T-helper 17 cell (primary cell): ENCODE measurements at regions not wholly inside any gene's neighbourhood (a gene's known extent, or its start where the extent isn't known, plus 50 kb on each side); places are given as distances from the start of the nearest gene placed in this dataset.

Experiments used
- ATAC-seq: fragments of 150-1000 bp; cut with Tn5 transposase; 2 replicates; pipeline ENCODE4 v1.10.0; 2021; ENCODE audit warnings: mild to moderate bottlenecking, moderate library complexity
- DNase-seq, 3 donors: peaks; one replicate each; pipeline versions ENCODE4 v3.0.0 to v3.0.0-alpha.2; 2020 to 2021
- H3K9me3 ChIP-seq: one replicate; pipeline ENCODE4 v1.7.0; 2013; ENCODE audit warnings: low read length, mild to moderate bottlenecking; ENCODE audit not compliant: control insufficient read depth, poor library complexity, severe bottlenecking
- H3K27ac Mint-ChIP-seq: one replicate; pipeline ENCODE4 v1.8.0; 2022; ENCODE audit warnings: mild to moderate bottlenecking, moderate library complexity, mixed read lengths
- H3K27me3 Mint-ChIP-seq: one replicate; pipeline ENCODE4 v1.8.0; 2022; ENCODE audit warnings: mixed read lengths
- H3K36me3 Mint-ChIP-seq: one replicate; pipeline ENCODE4 v1.8.0; 2022; ENCODE audit warnings: low read depth, mixed read lengths
- H3K4me1 Mint-ChIP-seq: one replicate; pipeline ENCODE4 v1.8.0; 2022; ENCODE audit warnings: mild to moderate bottlenecking, mixed read lengths
- H3K4me3 Mint-ChIP-seq: one replicate; pipeline ENCODE4 v1.8.0; 2022; ENCODE audit warnings: mild to moderate bottlenecking, moderate library complexity, mixed read lengths

DNA sequence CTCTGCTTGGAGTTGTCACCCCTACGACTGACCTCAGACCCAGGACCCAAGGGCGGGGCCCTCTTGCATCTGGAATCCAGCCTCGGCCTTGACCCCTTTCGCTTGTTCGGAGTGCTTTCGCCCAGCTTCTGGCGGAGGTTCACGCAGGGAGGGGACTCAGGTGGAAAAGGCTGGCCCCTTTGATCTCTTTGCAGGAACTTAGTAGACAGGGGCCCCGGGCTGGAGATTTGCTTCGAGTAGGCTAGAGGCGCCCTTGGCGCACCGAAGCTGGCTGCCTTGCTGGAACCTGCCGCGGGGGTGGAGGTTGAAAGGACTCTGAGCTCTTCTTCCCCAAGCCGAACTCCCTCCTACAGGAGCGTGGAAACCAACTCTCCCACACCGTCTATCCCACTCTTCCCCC is 255.1 kb downstream of the OTUD1 start:
- no peaks in the 10 kb centered on the region for H3K9me3 ChIP-seq
- Mint-ChIP-seq H3K4me3 (no peak overlapping the region), H3K27me3 (peaks cover 67% of the 10 kb centered on the region), H3K36me3 (no peaks in the 10 kb centered on the region), H3K4me1 (peaks cover 2% of the 10 kb centered on the region), H3K27ac (no peak overlapping the region)
- no peak for ATAC-seq
- no peak for DNase-seq

DNA sequence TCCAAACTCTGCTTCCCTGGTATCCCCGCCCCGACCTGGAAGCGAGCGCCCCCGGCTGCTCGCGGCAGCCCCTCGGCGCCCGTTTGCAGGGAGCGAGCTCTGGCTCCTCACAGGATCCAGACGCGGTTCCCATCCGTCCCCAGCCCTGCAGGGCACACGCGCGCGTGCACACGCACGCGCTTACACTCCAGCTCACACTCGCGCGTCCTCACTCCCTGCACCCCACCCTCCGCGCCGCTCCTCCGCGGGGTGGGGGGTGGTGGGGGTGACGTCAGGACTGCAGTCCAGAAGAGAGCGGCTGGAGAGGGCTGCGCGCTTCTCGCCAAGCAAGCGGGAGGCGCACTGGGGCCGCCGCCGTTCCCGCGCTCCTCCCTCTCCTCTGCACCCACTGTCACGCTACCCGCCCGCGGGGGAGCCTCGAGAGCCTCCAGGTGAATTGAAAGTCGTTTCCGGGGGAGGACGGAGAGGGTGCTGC is 255.6 kb downstream of the OTUD1 start:
- Mint-ChIP-seq H3K27ac (no peak overlapping the region), H3K4me1 (peaks cover 2% of the 10 kb centered on the region), H3K36me3 (no peaks in the 10 kb centered on the region), H3K27me3 (peaks cover 70% of the 10 kb centered on the region), H3K4me3 (no peak overlapping the region)
- DNase-seq (no peak), ATAC-seq (no peak)
- no peaks in the 10 kb centered on the region for H3K9me3 ChIP-seq

DNA sequence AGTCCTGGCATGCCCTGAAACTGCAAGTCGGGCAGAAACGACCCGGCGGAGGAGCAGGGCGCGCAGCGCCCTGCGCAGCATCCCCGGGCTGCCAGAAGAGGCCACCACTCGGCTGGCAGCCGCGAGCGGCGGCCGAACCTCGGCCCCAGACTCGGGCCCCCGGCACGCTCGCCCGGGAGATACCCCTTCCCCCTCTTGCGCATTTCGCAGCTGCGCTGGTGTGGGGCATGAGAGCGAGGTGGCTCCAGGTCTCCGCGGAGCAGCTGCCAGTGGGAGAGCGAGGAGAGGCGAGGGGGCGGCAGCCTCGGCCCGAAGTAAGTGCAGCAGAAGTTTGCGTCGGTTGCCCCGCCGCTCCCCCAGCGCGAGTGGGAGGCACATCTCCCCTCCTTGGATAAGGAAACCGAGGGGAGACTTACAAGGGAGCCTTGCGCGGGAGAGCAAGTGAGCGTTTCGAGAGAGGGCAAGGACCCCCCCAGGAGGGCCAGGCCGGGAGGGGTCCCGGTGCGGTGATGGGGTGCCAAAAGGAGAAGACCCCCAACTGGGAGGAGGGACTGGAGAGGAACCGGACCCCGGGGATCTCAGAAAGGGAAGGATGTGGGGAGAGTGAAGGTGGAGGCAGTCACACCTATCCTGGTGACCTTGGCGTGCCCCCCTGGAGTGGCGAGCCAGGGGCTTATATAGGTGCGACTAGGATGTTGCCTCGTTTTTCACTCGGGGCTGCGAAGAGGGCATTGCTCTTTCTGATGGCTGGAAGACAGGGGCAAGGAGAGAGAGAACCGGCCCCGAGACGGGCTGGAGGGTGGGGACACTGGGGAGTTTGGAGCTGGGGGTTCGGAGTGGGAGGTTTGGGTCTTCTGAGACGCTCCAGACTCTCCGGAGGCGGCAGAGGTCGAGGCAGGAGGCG is 256.3 kb downstream of the OTUD1 start:
- no peaks in the 10 kb centered on the region for H3K9me3 ChIP-seq
- peaks cover 2% of the 10 kb centered on the region for H3K4me1 Mint-ChIP-seq
- no peak for DNase-seq
- no peak for ATAC-seq
- H3K36me3 Mint-ChIP-seq, result peaks cover under 1% of the 10 kb centered on the region
- no peak overlapping the region for H3K27ac Mint-ChIP-seq
- peak overlapping the region; percentile 71 for H3K4me3 Mint-ChIP-seq
- H3K27me3 Mint-ChIP-seq, result peaks cover 73% of the 10 kb centered on the region

DNA sequence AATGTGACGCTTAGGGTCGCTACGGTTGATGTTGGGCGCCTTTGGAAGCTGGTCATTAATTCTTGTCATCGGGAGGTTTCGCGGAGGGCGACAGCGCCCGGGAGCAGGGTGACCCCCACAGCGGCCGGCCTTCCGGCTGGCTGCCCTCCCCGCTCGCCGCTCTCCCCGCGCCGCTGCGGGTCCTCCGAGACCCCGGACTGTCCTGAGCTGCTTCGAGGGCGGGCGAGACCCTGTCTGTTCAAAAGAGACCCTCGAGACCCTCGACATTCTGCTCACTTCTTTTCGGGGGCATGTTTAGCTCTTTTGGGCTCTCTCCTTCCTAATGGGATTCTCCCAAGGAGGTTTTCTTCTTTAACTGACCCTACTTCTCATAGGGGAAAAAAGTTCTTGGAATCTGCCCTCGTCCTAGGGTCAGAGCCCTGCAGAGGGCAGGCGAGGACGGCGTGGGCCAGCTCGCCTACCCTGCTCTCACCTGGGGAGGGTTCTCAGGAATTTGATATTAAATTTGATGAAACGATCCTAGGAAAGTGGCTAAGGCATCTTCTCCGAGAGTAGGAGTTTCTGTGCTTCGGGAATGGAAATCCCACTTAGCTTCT is 257.0 kb downstream of the OTUD1 start:
- Mint-ChIP-seq H3K27me3 (peaks cover 78% of the 10 kb centered on the region), H3K36me3 (peaks cover 6% of the 10 kb centered on the region), H3K27ac (no peak overlapping the region), H3K4me3 (no peak overlapping the region), H3K4me1 (peaks cover 4% of the 10 kb centered on the region)
- DNase-seq (no peak), ATAC-seq (no peak)
- no peaks in the 10 kb centered on the region for H3K9me3 ChIP-seq

DNA sequence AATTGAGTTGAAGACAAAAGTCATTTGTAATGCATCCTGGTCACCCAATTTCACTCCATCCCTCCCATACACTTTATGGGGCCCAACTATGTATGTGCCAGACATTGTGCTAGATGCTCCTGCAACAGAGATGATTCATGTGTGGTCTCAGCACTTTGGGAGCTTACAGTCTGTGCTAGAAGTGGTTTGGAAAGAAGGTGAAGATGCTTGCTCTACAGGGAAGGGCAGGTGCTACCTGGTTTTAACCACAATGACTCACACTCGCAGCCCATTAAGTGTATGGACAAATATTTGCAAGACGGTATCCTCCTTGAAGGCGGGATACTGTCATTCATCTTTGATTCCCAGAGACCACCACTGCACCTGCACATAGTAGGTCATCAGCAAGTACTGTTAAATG is 257.6 kb downstream of the OTUD1 start:
- peaks cover 6% of the 10 kb centered on the region for H3K36me3 Mint-ChIP-seq
- ATAC-seq (no peak), DNase-seq (no peak)
- no peak overlapping the region for H3K27ac Mint-ChIP-seq
- peaks cover 82% of the 10 kb centered on the region for H3K27me3 Mint-ChIP-seq
- no peaks in the 10 kb centered on the region for H3K9me3 ChIP-seq
- H3K4me3 Mint-ChIP-seq, result no peak overlapping the region
- peaks cover 4% of the 10 kb centered on the region for H3K4me1 Mint-ChIP-seq

DNA sequence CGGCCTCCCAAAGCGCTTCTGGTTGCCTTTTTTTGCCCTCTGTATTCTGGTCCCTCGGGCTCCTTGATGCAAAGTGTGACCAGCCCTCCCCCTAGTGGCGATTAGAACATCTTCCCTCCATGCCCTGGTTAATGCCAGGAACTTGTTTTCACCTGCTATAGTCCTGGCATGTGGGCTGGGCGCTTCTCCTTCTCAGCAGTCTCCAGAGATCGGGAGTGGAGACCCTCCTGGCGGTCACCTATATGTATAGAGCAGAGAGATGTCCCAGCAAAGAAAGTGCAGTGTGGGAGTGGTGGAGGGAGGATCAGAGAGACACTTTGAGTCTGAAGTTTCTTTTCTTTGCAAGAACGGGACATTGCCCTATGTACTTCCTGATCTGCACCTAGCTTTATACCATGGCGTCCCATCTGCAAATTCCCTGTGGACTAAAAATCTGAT is 264.1 kb downstream of the OTUD1 start:
- ATAC-seq (peak; percentile 67), DNase-seq (peak in 1 of 3 donors; percentile 13)
- Mint-ChIP-seq H3K36me3 (peaks cover 6% of the 10 kb centered on the region), H3K4me3 (peak overlapping the region; percentile 41), H3K27ac (no peak overlapping the region), H3K4me1 (peaks cover 5% of the 10 kb centered on the region), H3K27me3 (peaks cover 79% of the 10 kb centered on the region)
- H3K9me3 ChIP-seq, result no peaks in the 10 kb centered on the region

DNA sequence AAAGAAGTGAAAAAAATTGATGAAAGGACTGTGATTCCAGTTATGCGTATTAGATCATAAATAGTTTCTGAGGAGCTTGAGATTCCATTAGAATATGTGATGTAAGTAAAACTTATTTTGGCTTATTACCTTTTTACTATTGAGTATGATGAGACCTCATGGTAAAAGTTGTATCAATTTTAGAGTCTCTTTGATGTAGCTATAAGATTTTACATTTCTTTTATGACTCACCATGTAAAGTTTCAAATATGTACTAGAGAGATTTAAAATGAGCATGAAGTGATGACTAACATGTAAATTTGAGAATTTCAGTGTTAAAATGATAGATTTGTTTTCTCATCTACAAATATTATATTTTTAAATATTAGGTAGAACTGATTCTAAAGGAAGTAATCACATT is 276.5 kb downstream of the OTUD1 start:
- H3K4me3 Mint-ChIP-seq, result no peak overlapping the region
- no peak for ATAC-seq
- no peak overlapping the region for H3K27ac Mint-ChIP-seq
- no peaks in the 10 kb centered on the region for H3K36me3 Mint-ChIP-seq
- peaks cover 31% of the 10 kb centered on the region for H3K27me3 Mint-ChIP-seq
- no peaks in the 10 kb centered on the region for H3K4me1 Mint-ChIP-seq
- H3K9me3 ChIP-seq, result no peaks in the 10 kb centered on the region
- DNase-seq, result no peak

DNA sequence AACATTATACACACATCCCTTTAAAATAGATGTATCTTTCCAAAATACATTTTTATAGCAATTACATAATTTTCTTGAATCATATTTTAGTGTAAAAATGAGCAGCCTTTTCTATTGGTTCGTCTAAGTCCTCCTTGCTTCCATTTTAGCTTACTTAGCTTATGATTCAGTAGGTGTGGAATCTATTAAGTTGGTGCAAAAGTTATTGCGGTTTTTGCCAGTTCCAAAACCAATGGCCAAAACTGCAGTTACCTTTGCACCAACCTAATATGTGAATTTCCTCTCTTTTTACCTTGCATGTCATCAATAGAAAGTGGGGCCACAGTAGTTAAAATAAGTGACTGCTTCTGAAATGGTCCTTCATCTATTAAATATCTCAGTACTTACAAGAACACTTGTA is 279.0 kb downstream of the OTUD1 start:
- no peaks in the 10 kb centered on the region for H3K9me3 ChIP-seq
- Mint-ChIP-seq H3K27ac (no peak overlapping the region), H3K36me3 (no peaks in the 10 kb centered on the region), H3K27me3 (peaks cover 26% of the 10 kb centered on the region), H3K4me3 (no peak overlapping the region), H3K4me1 (no peaks in the 10 kb centered on the region)
- ATAC-seq (no peak), DNase-seq (no peak)

DNA sequence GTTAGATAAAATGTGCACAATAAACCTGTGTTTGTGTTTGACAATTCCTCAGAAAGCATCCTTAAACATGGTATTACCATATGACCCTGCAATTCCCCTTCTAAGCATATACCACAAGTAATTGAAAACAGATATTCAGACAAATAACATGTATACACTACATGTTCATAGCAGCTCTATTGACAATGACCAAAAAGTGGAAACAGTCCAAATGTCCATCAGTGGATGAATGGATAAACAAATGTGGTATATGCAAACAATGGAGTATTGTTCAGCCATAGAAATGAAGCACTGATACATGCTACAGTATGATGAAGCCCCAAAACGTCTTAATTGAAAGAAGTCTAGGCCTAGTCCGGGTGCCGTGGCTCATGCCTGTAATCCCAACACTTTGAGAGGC is 280.1 kb downstream of the OTUD1 start:
- peaks cover 22% of the 10 kb centered on the region for H3K27me3 Mint-ChIP-seq
- no peak for ATAC-seq

DNA sequence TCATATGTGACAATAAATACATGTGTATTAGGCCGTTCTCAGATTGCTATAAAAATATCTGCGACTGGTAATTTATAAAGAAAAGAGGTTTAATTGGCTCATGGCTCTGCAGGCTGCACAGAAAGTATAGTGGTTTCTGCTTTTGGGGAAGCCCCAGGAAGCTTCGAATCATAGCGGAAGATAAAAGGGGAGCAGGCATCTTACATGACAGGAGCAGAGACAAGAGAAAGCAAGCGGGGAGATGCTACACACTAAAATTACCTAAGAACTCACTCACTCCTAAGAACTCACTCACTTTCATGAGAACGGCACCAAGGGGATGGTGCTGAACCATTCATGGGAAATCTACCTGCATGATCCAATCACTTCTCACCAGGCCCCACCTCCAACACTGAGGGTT is 284.9 kb downstream of the OTUD1 start:
- no peaks in the 10 kb centered on the region for H3K4me1 Mint-ChIP-seq
- ATAC-seq, result no peak
- no peaks in the 10 kb centered on the region for H3K9me3 ChIP-seq
- DNase-seq, result no peak
- H3K27me3 Mint-ChIP-seq, result no peaks in the 10 kb centered on the region
- no peak overlapping the region for H3K27ac Mint-ChIP-seq
- H3K4me3 Mint-ChIP-seq, result no peak overlapping the region
- H3K36me3 Mint-ChIP-seq, result no peaks in the 10 kb centered on the region

More for the DNA sequence above, 280.1 kb downstream of the OTUD1 start:
- Mint-ChIP-seq H3K27ac (no peak overlapping the region), H3K4me1 (no peaks in the 10 kb centered on the region), H3K36me3 (no peaks in the 10 kb centered on the region), H3K4me3 (no peak overlapping the region)
- DNase-seq, result no peak
- H3K9me3 ChIP-seq, result no peaks in the 10 kb centered on the region

DNA sequence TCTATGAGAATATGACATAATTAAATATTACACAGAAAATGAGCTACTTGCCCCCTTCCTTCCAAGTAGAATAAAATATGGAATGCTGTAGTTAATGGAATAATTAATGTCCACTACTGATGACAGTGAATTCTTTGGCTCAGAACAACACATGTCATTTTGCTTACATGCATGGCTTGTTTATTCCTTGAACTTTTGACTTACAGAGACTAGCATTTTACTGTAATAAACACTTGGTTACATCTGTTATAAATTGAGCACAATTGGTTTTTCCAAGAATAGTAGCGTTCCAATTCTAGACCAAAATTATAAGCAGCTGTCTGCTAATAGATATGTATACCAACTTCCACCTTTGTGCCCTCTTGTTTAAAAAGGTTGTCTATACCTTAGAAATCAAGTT is 286.7 kb downstream of the OTUD1 start:
- Mint-ChIP-seq H3K36me3 (no peaks in the 10 kb centered on the region), H3K27ac (no peak overlapping the region), H3K4me1 (no peaks in the 10 kb centered on the region), H3K4me3 (no peak overlapping the region), H3K27me3 (no peaks in the 10 kb centered on the region)
- H3K9me3 ChIP-seq, result no peaks in the 10 kb centered on the region
- DNase-seq, result no peak
- ATAC-seq, result no peak

DNA sequence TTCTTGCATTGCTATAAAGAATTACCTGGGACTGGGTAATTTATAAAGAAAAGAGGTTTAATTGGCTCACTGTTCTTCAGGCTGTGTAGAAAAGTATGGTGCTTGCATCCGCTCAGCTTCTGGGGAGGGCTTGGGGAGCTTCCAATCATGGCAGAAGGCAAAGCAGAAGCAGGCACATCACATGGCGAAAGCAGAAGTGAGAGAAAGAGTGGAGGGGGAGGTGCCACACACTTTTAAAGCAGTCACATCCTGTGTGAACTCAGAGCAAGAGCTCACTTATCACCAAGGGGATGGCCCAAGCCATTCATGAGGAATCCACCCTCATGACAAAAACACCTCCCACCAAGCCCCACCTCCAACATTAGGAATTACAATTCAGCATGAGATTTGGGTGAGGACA is 303.5 kb downstream of the OTUD1 start:
- DNase-seq (no peak), ATAC-seq (no peak)
- no peak overlapping the region for H3K4me3 Mint-ChIP-seq
- no peaks in the 10 kb centered on the region for H3K36me3 Mint-ChIP-seq
- H3K4me1 Mint-ChIP-seq, result no peaks in the 10 kb centered on the region
- H3K9me3 ChIP-seq, result no peaks in the 10 kb centered on the region
- H3K27me3 Mint-ChIP-seq, result peaks cover 7% of the 10 kb centered on the region
- H3K27ac Mint-ChIP-seq, result no peak overlapping the region

DNA sequence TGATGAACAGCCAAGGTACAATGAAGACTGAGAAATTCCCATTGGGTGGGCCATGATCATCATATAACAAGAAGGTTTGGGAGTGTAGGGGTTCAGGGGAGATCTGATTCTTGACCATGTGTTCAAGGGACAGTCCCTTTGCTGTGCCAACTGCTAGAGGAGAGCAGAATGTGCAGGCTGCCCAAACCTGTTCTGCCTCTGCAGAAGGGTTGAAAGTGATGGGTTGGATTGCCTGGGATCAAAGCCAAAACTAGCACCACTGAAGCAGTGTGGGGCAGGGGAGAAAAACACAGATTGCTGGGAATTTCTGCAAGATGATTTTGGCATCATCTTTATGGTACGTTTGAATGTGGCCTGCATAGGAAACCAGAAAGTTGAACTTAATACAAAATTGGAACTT is 303.9 kb downstream of the OTUD1 start:
- H3K27me3 Mint-ChIP-seq, result peaks cover 7% of the 10 kb centered on the region
- no peak overlapping the region for H3K27ac Mint-ChIP-seq
- no peaks in the 10 kb centered on the region for H3K9me3 ChIP-seq
- no peak for DNase-seq
- no peaks in the 10 kb centered on the region for H3K36me3 Mint-ChIP-seq
- ATAC-seq, result no peak
- no peak overlapping the region for H3K4me3 Mint-ChIP-seq
- H3K4me1 Mint-ChIP-seq, result no peaks in the 10 kb centered on the region

DNA sequence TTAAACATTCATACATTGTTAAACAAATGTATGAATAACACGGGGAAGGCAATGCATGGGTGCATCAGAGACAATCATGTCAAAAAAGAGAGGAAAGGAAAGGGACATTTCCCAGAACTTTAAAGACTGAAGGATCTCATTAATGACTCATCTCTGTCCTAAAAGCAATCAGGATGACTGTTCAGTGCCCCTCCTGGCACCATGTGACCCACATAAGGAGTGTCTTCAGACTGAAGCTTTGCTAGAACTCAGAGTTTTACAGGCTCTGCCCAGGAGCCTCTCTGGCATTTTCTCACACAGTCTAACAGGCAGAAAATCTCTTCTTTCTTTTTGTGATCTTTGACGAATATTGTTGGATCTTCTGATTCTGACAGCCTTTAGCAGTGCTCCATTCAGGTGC is 315.3 kb downstream of the OTUD1 start:
- no peaks in the 10 kb centered on the region for H3K9me3 ChIP-seq
- DNase-seq (no peak), ATAC-seq (no peak)
- Mint-ChIP-seq H3K27ac (no peak overlapping the region), H3K4me1 (no peaks in the 10 kb centered on the region), H3K36me3 (no peaks in the 10 kb centered on the region), H3K27me3 (peaks cover 8% of the 10 kb centered on the region), H3K4me3 (no peak overlapping the region)
